Fibroblast of lung (primary cell): ENCODE measurements at regions not wholly inside any gene's neighbourhood (a gene's known extent, or its start where the extent isn't known, plus 50 kb on each side); places are given as distances from the start of the nearest gene placed in this dataset.

Experiments
- CTCF ChIP-seq, 2 donors: IDR thresholded peaks in 1 of 2; conservative IDR thresholded peaks in 1 of 2; 1 replicate in 1 of 2; 2 replicates in 1 of 2; pipeline ENCODE4 v1.5.1; 2011 to 2012; ENCODE audit warnings: low read length in 2 of 2, control low read depth in 1 of 2, inconsistent platforms in 1 of 2, low read depth in 1 of 2, mild to moderate bottlenecking in 1 of 2
- EZH2 ChIP-seq: IDR thresholded peaks from 2 replicates; pipeline ENCODE4 v1.5.1; 2012; ENCODE audit warnings: low read length, control low read depth, mild to moderate bottlenecking; ENCODE audit errors: missing control alignments

- no peak for TF ChIP-seq CTCF (conservative IDR thresholded peaks at IDR 0.05 in 1 of 2, IDR thresholded peaks at IDR 0.05 in 1 of 2; ENCODE audit: low read depth in 1 of 2, low read length in 2 of 2)
- no peak for TF ChIP-seq EZH2
Measured at GRCh38 chr15:20295238-20295811, 246.3 kb downstream of the GOLGA6L6 start.
